DMS153 treated with DMSO at 0.1 percent for 48 hours (cell line): ENCODE measurements at regions not wholly inside any gene's neighbourhood (a gene's known extent, or its start where the extent isn't known, plus 50 kb on each side); places are given as distances from the start of the nearest gene placed in this dataset.
"Not testable (repeated sequence)": the region's sequence is repeated elsewhere in the genome, so short reads cannot be mapped to it uniquely, and the experiment has no call there.

Source experiments
- DNase-seq: peaks from one replicate; lab custom pipeline; 2025; ENCODE audit not compliant: unreplicated experiment; lab: John Stamatoyannopoulos, UW

DNA sequence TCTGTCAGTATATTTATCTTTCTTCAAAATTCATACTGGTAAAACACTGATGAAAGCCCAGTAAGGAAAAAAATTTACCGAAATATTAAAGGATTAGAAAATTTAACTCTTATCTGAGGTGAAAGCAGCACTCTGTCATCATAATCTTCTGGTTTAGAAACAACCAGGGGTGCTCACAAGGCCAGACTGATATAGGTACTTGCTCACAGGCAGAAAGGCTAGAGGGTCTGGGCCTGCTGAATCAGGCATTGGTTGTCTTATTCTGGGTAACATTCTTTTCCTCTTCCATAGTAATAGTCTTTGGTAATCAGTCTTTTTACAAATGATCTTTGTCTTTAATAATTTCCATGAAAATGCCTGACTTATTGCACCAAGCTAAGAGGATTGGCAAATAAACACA is 221.4 kb upstream of the TFPI start:
- no peak for DNase-seq

DNA sequence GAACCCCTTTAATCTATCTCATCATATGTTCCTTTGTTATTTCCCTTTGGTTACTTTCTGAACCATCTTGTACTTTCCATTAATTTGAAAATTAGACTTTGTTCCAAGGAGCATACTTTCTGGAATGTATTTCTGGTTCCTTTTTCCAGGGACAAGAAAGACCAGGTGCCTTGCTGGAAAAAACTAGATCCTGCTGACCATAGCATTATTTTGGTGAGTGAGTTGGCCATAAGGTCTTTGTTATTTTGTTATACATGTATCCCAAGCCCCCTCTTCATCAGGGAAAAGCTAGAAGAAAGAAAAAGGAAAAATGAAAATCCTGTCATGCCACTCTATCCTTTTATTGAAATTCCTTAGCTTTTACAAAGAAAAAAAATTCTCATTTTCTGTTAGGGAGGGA is 228.1 kb upstream of the TFPI start:
- DNase-seq = no peak

DNA sequence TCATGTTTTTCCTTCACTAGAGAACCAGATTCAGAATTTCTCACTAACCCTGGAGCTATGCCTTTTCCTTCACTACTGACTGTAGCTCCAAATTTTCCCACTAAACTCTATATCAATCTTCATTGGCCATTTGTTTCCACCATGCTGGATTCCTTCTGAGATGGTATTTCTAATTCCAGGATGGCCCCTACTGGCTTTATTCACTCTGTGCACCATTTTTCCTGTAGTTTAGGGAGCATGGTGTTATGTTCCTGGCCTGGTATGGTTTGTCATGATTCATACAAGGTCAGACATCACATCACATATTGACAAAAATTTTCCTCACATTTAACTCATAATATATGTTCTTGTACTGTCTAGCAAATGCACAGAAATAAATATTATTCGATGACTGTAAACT is 229.2 kb upstream of the TFPI start:
- no peak for DNase-seq

DNA sequence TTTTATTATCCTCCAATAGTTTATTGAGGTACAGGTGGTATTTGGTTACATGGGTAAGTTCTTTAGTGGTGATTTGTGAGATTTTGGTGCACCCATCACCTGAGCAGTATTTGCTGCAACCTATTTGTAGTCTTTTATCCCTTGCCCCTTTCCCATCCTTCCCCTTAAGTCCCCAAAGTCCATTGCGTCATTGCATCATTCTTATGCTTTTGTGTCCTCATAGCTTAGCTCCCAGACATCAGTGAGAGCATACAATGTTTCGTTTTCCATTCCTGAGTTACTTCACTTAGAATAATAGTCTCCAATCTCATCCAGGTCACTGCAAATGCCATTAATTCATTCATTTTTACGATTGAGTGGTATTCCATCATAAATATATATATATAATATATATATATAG is 229.9 kb upstream of the TFPI start:
- not testable (repeated sequence) for DNase-seq

DNA sequence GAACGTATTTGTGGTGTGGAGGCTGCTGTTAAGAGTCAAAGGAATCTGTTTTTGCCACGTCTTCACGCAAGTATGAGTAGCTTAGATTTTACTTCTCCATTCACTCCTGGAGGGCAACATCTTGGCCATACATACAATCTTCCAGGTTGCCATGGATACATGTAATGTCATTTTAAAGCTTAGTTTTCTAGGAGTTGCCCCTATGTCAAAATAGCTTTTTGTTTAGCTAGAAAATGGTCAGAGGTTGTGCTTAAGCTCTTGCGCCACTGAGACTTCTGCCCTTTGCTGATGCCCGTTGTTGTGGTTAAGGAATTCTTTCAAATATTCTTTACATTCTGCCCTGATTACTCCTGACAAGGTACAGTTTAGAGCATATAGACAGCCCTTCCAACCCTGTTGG is 245.4 kb upstream of the TFPI start:
- DNase-seq = no peak

DNA sequence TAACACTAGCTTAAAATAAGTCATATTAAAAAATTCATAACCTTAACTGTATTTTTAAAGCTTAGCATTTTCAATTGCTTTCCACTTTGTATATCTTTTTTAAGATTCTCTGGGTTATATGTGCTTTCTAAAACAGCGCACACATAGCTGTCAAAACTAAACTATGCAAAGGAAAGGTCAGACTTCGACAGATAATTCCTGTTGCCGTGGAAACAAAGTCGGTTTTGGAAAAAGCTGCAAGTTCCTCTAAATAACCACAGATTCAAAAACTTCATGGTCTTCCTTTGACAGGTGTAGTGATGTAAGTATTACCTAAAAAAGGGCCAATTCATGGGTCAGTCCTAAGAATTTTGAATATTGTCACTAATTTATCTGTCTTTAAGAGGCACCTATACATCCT is 249.6 kb upstream of the TFPI start:
- no peak for DNase-seq

- no peak for DNase-seq
These were observed 260.9 kb upstream of the TFPI start for GRCh38 chr2:187815113-187815512.

GRCh38 chr2:187819624-187820023 is 265.4 kb upstream of the TFPI start:
- DNase-seq = no peak

- no peak for DNase-seq
These were observed 270.9 kb upstream of the TFPI start for GRCh38 chr2:187825108-187825507.

- no peak for DNase-seq
These were observed 271.8 kb upstream of the TFPI start for GRCh38 chr2:187826023-187826422.

DNA sequence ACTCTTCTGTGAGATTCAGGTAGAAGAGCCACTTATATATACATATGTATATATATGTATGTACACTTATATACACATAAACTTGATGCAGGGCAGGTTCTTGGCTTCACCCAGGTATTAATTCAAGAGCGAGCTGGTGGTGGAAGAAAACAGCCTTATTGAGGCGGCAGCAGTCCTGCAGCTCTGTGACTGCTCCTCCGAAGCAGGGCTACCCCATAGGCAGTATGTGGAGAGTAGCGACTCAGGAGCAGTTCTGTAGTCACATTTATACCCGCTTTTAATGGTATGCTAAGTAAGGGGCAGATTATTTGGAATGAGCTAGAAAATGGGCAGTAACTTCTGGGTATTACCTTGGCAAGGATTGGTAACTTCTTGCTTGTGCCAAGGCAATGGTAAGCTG is 280.6 kb upstream of the TFPI start:
- DNase-seq = no peak

GRCh38 chr2:187838690-187839089 is 284.5 kb upstream of the TFPI start:
- no peak for DNase-seq

- no peak for DNase-seq
These were observed 288.1 kb upstream of the TFPI start for GRCh38 chr2:187842315-187842714.

GRCh38 chr2:187842978-187843847 is 289.0 kb upstream of the TFPI start:
- no peak for DNase-seq

DNA sequence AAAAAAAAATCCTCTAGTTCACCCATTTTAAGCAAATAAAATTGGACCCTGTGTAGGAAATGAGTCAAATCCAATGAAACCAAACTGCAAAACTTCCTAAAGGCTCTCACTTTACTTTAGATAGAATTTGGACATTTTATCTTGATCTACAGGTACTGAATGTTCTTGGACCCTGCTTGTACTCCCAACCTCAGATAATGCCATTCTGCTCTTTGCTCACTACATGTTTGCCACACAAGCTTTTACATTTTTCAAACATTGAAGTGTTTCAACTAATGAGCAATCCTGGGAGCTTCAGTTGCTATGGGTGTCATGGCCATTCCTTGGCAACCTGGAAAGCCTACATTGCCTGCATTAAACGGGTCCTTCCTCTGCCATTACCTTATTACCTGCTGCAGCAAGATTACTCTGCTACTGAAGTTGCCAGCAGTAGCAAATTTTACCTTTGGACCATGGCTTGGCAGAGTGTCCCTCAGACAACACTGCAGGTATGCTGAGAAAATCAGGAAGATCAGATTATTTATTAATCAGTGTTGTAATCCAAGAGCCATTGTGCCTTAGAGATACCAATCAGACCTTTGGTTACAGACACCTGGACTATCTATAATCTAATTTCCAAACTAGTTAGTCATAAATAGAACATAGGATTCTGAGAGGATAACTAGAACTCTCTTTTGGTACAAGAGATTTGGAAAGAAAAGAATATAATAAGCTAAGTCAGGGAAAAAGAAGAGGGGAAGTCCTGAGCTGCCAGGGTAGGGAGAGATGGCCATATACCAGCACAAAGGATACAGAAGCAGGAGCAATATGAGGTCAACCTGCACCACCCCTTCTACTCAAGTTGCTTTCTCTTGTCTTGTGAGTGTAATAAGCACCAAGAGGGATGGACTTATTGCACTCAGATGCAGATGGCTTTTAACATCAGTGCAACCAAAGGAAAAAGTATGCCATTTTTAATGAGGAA is 293.3 kb upstream of the TFPI start:
- no peak for DNase-seq

GRCh38 chr2:187851955-187852561 is 297.8 kb upstream of the TFPI start:
- no peak for DNase-seq

DNA sequence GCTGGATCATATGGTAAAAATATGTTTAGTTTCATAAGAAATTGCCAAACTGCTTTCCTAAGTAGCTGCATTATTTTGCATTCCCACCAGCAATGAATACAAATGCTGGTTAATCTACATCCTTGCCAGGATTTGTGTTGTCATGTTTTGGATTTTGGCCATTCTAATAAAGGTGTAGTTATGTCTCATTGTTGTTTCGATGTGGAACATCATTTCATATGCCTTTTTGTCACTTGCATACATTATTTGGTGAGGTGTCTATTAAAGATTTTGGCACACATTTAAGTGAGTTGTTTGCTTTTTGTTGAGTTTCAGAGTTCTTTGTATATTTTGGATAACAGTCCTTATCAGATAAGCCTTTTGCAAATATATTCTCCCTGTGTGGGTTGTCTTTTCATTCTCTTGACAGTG is 299.2 kb upstream of the TFPI start:
- no peak for DNase-seq

DNA sequence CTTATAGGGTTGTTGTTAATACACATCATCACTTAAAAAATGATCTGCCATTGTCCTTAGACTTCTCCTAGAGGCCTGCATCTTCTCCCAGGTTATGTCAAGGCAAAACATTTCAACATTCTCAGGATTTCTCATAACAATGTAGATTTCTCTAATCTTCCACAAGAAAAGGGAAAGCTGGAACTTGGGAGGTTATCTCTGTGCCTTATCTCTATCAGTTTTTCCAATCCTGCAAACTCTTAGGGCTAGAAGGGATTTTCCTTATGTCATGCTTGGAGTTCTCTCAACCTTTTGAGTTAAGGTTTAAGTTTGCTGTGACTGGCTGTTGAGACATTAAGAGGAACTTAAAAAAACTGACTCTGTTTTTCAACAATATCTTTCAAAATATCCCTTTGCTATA is 300.6 kb upstream of the TFPI start:
- DNase-seq = no peak

- DNase-seq = no peak
These were observed 301.5 kb upstream of the TFPI start for GRCh38 chr2:187855689-187856088.

- no peak for DNase-seq
These were observed 303.6 kb upstream of the TFPI start for GRCh38 chr2:187857826-187858225.

- no peak for DNase-seq
These were observed 308.5 kb upstream of the TFPI start for GRCh38 chr2:187862715-187863114.

DNA sequence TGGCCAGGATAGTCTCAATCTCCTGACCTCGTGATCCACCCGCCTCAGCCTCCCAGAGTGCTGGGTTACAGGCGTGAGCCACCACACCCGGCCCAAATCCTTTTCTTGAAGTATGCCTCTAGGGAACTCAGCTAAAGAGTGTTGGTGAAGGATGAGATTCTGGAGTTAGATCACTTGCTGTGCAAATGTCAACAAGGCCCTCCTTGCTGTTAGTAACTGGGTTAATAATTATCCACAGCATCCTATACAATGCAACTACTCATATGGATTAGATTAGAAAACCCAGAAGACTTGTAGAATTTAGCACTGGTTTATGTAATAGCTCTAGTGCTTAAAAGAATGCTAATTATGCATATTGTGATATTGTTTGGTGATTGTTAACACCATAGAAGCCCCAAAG is 310.8 kb upstream of the TFPI start:
- no peak for DNase-seq
